Caco-2 (cell line): ENCODE measurements at regions not wholly inside any gene's neighbourhood (a gene's known extent, or its start where the extent isn't known, plus 50 kb on each side); places are given as distances from the start of the nearest gene placed in this dataset.

Source experiments
- BruUV-seq: library from RNA; stranded (reverse); fragments of 400-500 nt; replicated peaks from 2 replicates; lab custom pipeline; 2021; lab: Mats Ljungman, UMichigan
- CTCF ChIA-PET: fragments of 300-600 bp; sonication (Branson Sonifier 250); formaldehyde crosslinking; loops from one replicate; lab custom pipeline; 2022; ENCODE audit warnings: antibody characterized with exemption; lab: Charles Lee
- POLR2A ChIA-PET: fragments of 300-600 bp; sonication (Branson Sonifier 250); formaldehyde crosslinking; loops from one replicate; lab custom pipeline; 2022; ENCODE audit warnings: antibody characterized with exemption; lab: Charles Lee
- DNase-seq, 2 experiments: peaks; one replicate each; pipeline versions ENCODE4 v3.0.0 to v3.0.0-alpha.2; 2020 to 2022
- H3K27me3 ChIP-seq: replicated peaks from 2 replicates; pipeline ENCODE4 v1.6.0; 2011; ENCODE audit warnings: low read length; ENCODE audit not compliant: control insufficient read depth, insufficient read depth
- H3K36me3 ChIP-seq: 2 replicates; pipeline ENCODE4 v1.5.1; 2011; ENCODE audit warnings: low read length; ENCODE audit not compliant: control insufficient read depth, insufficient read depth
- H3K4me1 ChIP-seq: fragments of 250-450 bp; sonication (Bioruptor Pico); 2 replicates; pipeline ENCODE4 v1.5.1; 2020; ENCODE audit warnings: mild to moderate bottlenecking
- H3K4me3 ChIP-seq: 2 replicates; pipeline ENCODE4 v1.5.1; 2011; ENCODE audit warnings: low read depth, mild to moderate bottlenecking, control low read depth, low read length
- H3K9me3 ChIP-seq: fragments of 250-450 bp; sonication (Bioruptor Pico); 2 replicates; pipeline ENCODE4 v1.5.1; 2020; ENCODE audit warnings: mild to moderate bottlenecking, moderate library complexity
- H3K27ac Mint-ChIP-seq: one replicate; pipeline ENCODE4 v1.8.0; 2022; ENCODE audit warnings: mixed read lengths; ENCODE audit not compliant: unreplicated experiment
- H3K27me3 Mint-ChIP-seq: one replicate; pipeline ENCODE4 v1.8.0; 2022; ENCODE audit warnings: mixed read lengths; ENCODE audit not compliant: insufficient read depth, unreplicated experiment
- H3K36me3 Mint-ChIP-seq: one replicate; pipeline ENCODE4 v1.8.0; 2022; ENCODE audit warnings: mild to moderate bottlenecking, mixed read lengths; ENCODE audit not compliant: insufficient read depth, unreplicated experiment
- H3K4me1 Mint-ChIP-seq: one replicate; pipeline ENCODE4 v1.8.0; 2022; ENCODE audit warnings: low read depth, mixed read lengths; ENCODE audit not compliant: unreplicated experiment
- H3K4me3 Mint-ChIP-seq: one replicate; pipeline ENCODE4 v1.8.0; 2022; ENCODE audit warnings: mild to moderate bottlenecking, moderate library complexity, mixed read lengths; ENCODE audit not compliant: unreplicated experiment
- H3K9me3 Mint-ChIP-seq: one replicate; pipeline ENCODE4 v1.8.0; 2022; ENCODE audit warnings: mixed read lengths; ENCODE audit not compliant: unreplicated experiment
- intact Hi-C: fragments of 100-400 bp; cut with micrococcal nuclease; formaldehyde crosslinking; loops from one replicate; pipeline ENCODE4 v1.10.0; 2022; ENCODE audit not compliant: unreplicated experiment
- TF ChIP-seq, protein P1 (sequence below), 2 experiments: fragments of 200-600 bp in 1 of 2; IDR thresholded peaks; 1 replicate in 1 of 2; 2 replicates in 1 of 2; pipeline versions ENCODE4 v1.5.1 to v1.8.0; 2011 to 2022; ENCODE audit warnings: antibody characterized with exemption in 1 of 2, control low read depth in 1 of 2, inconsistent platforms in 1 of 2, low read depth in 1 of 2, low read length in 1 of 2, mild to moderate bottlenecking in 1 of 2, moderate library complexity in 1 of 2; ENCODE audit not compliant: insufficient read depth in 1 of 2, severe bottlenecking in 1 of 2, unreplicated experiment in 1 of 2

DNA sequence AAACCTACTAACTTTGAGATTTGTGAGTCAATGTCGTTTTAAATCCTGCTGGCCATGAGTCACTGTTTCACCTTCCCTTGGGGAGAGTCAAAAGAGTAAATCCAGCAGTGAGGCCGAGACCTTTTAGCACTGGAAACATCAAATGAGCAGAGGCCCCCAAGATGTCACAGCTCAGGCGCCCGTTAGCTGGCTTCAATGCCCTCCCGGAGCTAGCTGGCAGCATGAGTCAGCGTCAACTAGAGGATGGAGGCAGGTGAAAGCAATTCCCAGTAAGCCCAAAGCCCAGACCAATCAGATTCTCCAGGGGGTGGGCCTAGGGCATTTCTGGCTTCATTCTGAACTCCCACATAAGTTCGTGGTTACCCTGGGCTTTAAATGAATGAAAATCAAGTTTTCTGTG lies 170.9 kb downstream of the CLCN4 start:
- intact Hi-C loops, result loop anchor here (5.0 kb wide), 1 partner anchor 785 kb away; the partner anchor contains the start of gene HCCS
- Mint-ChIP-seq H3K27me3 (no peaks in the 10 kb centered on the region), H3K4me1 (no peaks in the 10 kb centered on the region), H3K27ac (no peak overlapping the region), H3K9me3 (no peaks in the 10 kb centered on the region), H3K4me3 (no peak overlapping the region), H3K36me3 (no peaks in the 10 kb centered on the region)
- POLR2A ChIA-PET, result no interaction called here
- H3K4me1 ChIP-seq, result peaks cover 17% of the 10 kb centered on the region
- no peaks in the 10 kb centered on the region for H3K27me3 ChIP-seq
- no peaks in the 10 kb centered on the region for H3K9me3 ChIP-seq
- no peak for DNase-seq
- BruUV-seq, result no TSS peak
- CTCF ChIA-PET, result interaction anchor here (0.5 kb wide), 1 partner anchor 339 kb away, joined by 5 read pairs; no protein-coding TSS in a partner anchor
- H3K36me3 ChIP-seq, result no peaks in the 10 kb centered on the region
- H3K4me3 ChIP-seq, result no peak overlapping the region
- TF ChIP-seq, protein P1, sequence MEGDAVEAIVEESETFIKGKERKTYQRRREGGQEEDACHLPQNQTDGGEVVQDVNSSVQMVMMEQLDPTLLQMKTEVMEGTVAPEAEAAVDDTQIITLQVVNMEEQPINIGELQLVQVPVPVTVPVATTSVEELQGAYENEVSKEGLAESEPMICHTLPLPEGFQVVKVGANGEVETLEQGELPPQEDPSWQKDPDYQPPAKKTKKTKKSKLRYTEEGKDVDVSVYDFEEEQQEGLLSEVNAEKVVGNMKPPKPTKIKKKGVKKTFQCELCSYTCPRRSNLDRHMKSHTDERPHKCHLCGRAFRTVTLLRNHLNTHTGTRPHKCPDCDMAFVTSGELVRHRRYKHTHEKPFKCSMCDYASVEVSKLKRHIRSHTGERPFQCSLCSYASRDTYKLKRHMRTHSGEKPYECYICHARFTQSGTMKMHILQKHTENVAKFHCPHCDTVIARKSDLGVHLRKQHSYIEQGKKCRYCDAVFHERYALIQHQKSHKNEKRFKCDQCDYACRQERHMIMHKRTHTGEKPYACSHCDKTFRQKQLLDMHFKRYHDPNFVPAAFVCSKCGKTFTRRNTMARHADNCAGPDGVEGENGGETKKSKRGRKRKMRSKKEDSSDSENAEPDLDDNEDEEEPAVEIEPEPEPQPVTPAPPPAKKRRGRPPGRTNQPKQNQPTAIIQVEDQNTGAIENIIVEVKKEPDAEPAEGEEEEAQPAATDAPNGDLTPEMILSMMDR (IDR thresholded peaks at IDR 0.05; ENCODE audit: insufficient read depth in 1 of 2, low read depth in 1 of 2, low read length in 1 of 2, severe bottlenecking in 1 of 2, unreplicated experiment in 1 of 2), result no peak

DNA sequence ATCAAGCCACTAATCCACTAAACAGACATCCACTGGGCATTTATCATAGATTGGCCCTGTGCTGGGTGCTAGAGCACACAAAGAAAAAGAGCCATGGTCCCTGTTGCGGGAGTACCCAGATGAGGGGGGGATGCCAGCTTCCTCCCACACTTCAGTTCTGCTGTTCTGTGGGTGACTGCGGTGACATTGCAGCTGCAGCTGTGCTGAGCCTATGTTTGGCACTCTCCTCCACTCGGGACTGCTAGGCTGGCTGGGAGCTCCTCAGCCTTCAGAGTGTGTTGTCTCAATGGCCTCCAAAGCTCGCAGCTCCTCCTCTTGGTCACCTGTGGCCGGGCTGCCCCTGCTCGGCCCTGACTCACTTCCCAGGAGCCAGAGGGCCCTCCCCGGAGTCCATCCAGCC lies 173.2 kb downstream of the CLCN4 start:
- H3K36me3 Mint-ChIP-seq, result no peaks in the 10 kb centered on the region
- CTCF ChIA-PET, result no interaction called here
- H3K4me3 Mint-ChIP-seq, result no peak overlapping the region

DNA sequence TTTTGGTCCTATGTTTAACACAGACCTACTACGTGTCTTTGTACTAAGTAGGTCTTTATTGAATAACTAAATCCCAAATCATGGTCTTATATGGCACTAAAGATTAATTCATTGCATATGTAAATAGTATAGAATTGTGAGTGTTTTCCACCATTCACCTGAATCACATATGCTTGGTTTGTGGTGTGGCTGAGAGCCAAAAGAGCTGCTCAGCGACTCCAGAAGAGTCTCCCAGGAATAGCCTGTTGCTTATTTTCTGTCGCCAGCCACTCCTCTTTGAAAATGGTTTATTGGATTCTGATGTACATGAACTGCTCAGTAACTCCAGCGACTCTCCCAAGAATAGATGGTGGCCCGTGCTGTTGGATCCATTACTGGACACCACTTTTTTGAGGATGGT lies 184.5 kb downstream of the CLCN4 start:
- Mint-ChIP-seq H3K27ac (no peak overlapping the region), H3K36me3 (no peaks in the 10 kb centered on the region), H3K9me3 (no peaks in the 10 kb centered on the region), H3K4me1 (no peaks in the 10 kb centered on the region), H3K27me3 (no peaks in the 10 kb centered on the region), H3K4me3 (no peak overlapping the region)
- Histone ChIP-seq H3K27me3 (no peaks in the 10 kb centered on the region), H3K36me3 (no peaks in the 10 kb centered on the region), H3K4me1 (no peaks in the 10 kb centered on the region), H3K9me3 (no peaks in the 10 kb centered on the region), H3K4me3 (no peak overlapping the region)
- no TSS peak for BruUV-seq
- ChIA-PET CTCF (no interaction called here), POLR2A (no interaction called here)
- TF ChIP-seq, protein P1 (IDR thresholded peaks at IDR 0.05; ENCODE audit: insufficient read depth in 1 of 2, low read depth in 1 of 2, low read length in 1 of 2, severe bottlenecking in 1 of 2, unreplicated experiment in 1 of 2), result no peak
- intact Hi-C loops, result no loop called here
- DNase-seq, result no peak

More for the DNA sequence above, 173.2 kb downstream of the CLCN4 start:
- Histone ChIP-seq H3K27me3 (no peaks in the 10 kb centered on the region), H3K4me3 (no peak overlapping the region), H3K4me1 (peaks cover 17% of the 10 kb centered on the region), H3K9me3 (no peaks in the 10 kb centered on the region), H3K36me3 (no peaks in the 10 kb centered on the region)
- POLR2A ChIA-PET, result no interaction called here
- no peak for DNase-seq
- no peak overlapping the region for H3K27ac Mint-ChIP-seq
- no peaks in the 10 kb centered on the region for H3K27me3 Mint-ChIP-seq
- no peaks in the 10 kb centered on the region for H3K9me3 Mint-ChIP-seq
- TF ChIP-seq, protein P1 (IDR thresholded peaks at IDR 0.05; ENCODE audit: insufficient read depth in 1 of 2, low read depth in 1 of 2, low read length in 1 of 2, severe bottlenecking in 1 of 2, unreplicated experiment in 1 of 2), result no peak
- no TSS peak for BruUV-seq
- intact Hi-C loops, result loop anchor here (5.0 kb wide), 1 partner anchor 782 kb away; the partner anchor contains the start of gene HCCS
- H3K4me1 Mint-ChIP-seq, result no peaks in the 10 kb centered on the region
